ENCODE measurements at regions not wholly inside any gene's neighbourhood (a gene's known extent, or its start where the extent isn't known, plus 50 kb on each side); places are given as distances from the start of the nearest gene placed in this dataset.
"Not testable (repeated sequence)": the region's sequence is repeated elsewhere in the genome, so short reads cannot be mapped to it uniquely, and the experiment has no call there.

GRCh38 chr5:36502608-36503007, 103.8 kb upstream of the SLC1A3 start:
- no peaks in the 10 kb centered on the region for H3K4me1 ChIP-seq
- TF ChIP-seq POLR2A (IDR thresholded peaks at IDR 0.05) = no peak
- TF ChIP-seq, protein P1, sequence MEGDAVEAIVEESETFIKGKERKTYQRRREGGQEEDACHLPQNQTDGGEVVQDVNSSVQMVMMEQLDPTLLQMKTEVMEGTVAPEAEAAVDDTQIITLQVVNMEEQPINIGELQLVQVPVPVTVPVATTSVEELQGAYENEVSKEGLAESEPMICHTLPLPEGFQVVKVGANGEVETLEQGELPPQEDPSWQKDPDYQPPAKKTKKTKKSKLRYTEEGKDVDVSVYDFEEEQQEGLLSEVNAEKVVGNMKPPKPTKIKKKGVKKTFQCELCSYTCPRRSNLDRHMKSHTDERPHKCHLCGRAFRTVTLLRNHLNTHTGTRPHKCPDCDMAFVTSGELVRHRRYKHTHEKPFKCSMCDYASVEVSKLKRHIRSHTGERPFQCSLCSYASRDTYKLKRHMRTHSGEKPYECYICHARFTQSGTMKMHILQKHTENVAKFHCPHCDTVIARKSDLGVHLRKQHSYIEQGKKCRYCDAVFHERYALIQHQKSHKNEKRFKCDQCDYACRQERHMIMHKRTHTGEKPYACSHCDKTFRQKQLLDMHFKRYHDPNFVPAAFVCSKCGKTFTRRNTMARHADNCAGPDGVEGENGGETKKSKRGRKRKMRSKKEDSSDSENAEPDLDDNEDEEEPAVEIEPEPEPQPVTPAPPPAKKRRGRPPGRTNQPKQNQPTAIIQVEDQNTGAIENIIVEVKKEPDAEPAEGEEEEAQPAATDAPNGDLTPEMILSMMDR (IDR thresholded peaks at IDR 0.05) = no peak
- DNase-seq = no peak
- no peak overlapping the region for H3K4me3 ChIP-seq
- no peaks in the 10 kb centered on the region for H3K27me3 ChIP-seq
- H3K27ac ChIP-seq = no peak overlapping the region
- H3K9me3 ChIP-seq = no peaks in the 10 kb centered on the region
- no peaks in the 10 kb centered on the region for H3K36me3 ChIP-seq
- intact Hi-C loops (cut with DNase I; ENCODE audit: low total_unique reads) = no loop called here

DNA sequence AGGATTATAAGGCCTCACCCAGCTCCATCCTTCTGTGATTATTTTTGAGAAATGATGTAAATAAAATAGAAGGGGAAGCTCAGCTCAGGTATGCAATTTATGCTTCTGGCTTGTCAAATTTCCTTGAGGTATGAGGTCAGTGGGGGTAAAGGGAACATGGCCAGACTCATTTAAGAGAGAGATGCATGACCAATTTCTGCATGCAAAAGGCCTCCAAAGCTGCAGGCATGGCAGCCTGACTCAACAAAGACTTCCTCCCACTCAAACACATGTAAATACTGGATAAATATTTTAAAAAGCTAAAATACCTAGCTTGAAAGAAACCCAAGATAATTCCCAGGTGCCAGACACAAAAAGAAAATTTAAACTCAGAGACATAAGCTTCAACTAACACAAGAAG, 101.4 kb upstream of the SLC1A3 start:
- H3K27ac ChIP-seq = no peak overlapping the region
- no peak for TF ChIP-seq POLR2A (IDR thresholded peaks at IDR 0.05)
- TF ChIP-seq, protein P1 (IDR thresholded peaks at IDR 0.05) = no peak
- H3K9me3 ChIP-seq = no peaks in the 10 kb centered on the region
- no peaks in the 10 kb centered on the region for H3K36me3 ChIP-seq
- no peaks in the 10 kb centered on the region for H3K27me3 ChIP-seq
- no peak for DNase-seq
- H3K4me1 ChIP-seq = no peaks in the 10 kb centered on the region
- H3K4me3 ChIP-seq = no peak overlapping the region
- intact Hi-C loops (cut with DNase I; ENCODE audit: low total_unique reads) = no loop called here

- Histone ChIP-seq H3K27me3 (no peaks in the 10 kb centered on the region), H3K36me3 (no peaks in the 10 kb centered on the region), H3K4me3 (no peak overlapping the region), H3K4me1 (no peaks in the 10 kb centered on the region), H3K9me3 (no peaks in the 10 kb centered on the region), H3K27ac (no peak overlapping the region)
- intact Hi-C loops (cut with DNase I; ENCODE audit: low total_unique reads) = no loop called here
- TF ChIP-seq POLR2A (IDR thresholded peaks at IDR 0.05) = no peak
- TF ChIP-seq, protein P1 (IDR thresholded peaks at IDR 0.05) = peak; percentile 48 to 54 (median 50)
- peak; percentile 44 to 50 for DNase-seq
Measured at GRCh38 chr5:36507332-36507952, 99.0 kb upstream of the SLC1A3 start.

DNA sequence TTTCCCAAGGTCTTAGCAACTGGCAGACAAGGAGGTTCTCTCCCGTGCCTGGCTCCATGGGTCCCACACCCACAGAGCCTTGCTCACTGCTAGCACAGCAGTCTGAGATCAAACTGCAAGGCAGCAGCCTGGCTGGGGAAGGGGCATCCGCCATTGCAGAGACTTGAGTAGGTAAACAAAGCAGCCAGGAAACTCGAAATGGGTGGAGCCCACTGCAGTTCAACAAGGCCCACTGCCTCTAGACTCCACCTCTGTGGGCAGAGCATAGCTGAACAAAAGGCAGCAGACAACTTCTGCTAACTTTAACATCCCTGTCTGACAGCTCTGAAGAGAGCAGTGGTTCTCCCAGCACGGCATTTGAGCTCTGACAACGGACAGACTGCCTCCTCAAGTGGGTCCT, 98.1 kb upstream of the SLC1A3 start:
- intact Hi-C loops (cut with DNase I; ENCODE audit: low total_unique reads) = not testable (repeated sequence)

DNA sequence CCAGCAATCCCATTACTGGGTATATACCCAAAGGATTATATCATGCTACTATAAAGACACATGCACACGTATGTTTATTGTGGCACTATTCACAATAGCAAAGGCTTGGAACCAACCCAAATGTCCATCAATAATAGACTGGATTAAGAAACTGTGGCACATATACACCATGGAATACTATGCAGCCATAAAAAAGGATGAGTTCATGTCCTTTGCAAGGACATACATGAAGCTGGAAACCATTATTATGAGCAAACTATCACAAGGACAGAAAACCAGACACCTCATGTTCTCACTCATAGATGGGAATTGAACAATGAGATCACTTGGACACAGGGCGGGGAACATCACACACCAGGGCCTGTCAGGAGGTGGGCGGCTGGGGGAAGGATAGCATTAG, 92.8 kb upstream of the SLC1A3 start:
- not testable (repeated sequence) for H3K4me3 ChIP-seq

More for the DNA sequence above, 98.1 kb upstream of the SLC1A3 start:
- H3K9me3 ChIP-seq, H3K27me3 ChIP-seq, DNase-seq, H3K4me3 ChIP-seq, H3K36me3 ChIP-seq, H3K4me1 ChIP-seq, H3K27ac ChIP-seq: not testable (repeated sequence)

DNA sequence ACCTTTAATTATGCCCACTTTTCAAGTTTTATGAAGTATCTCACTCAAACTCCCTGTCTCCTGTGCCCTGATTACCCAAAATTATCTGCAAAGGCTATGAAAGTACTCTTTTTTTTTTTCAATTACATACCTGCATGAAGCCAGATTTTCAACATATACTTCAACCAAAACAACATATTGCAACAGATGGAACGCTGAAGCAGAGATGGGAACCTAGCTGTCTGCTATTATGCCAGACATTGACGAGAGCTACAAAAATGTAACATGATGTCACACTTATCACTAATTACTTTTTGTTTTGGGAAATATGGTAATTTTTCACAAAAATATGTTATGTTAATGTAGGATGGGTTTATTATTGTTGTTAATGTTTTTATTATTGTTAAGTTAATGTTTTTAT, 86.5 kb upstream of the SLC1A3 start:
- Histone ChIP-seq H3K27ac (no peak overlapping the region), H3K4me3 (no peak overlapping the region), H3K4me1 (no peaks in the 10 kb centered on the region), H3K36me3 (no peaks in the 10 kb centered on the region), H3K27me3 (no peaks in the 10 kb centered on the region), H3K9me3 (no peaks in the 10 kb centered on the region)
- no peak for DNase-seq
- TF ChIP-seq POLR2A (IDR thresholded peaks at IDR 0.05) = no peak
- TF ChIP-seq, protein P1 (IDR thresholded peaks at IDR 0.05) = no peak
- intact Hi-C loops (cut with DNase I; ENCODE audit: low total_unique reads) = no loop called here

More for the DNA sequence above, 92.8 kb upstream of the SLC1A3 start:
- H3K27ac ChIP-seq; intact Hi-C loops (cut with DNase I; ENCODE audit: low total_unique reads); H3K36me3 ChIP-seq; H3K4me1 ChIP-seq; DNase-seq; H3K27me3 ChIP-seq; H3K9me3 ChIP-seq: not testable (repeated sequence)

Measured in uterus (tissue), 3 donors.